OCI-LY7 (cell line): ENCODE measurements at regions not wholly inside any gene's neighbourhood (a gene's known extent, or its start where the extent isn't known, plus 50 kb on each side); places are given as distances from the start of the nearest gene placed in this dataset.

ENCODE experiments used
- EZH2phosphoT487 ChIP-seq: fragments of 200-600 bp; sonication (generic); IDR thresholded peaks from 2 replicates; pipeline ENCODE4 v1.6.1; 2018; ENCODE audit warnings: low read depth, borderline replicate concordance, mild to moderate bottlenecking, mixed run types, antibody characterized with exemption, low read length, moderate library complexity, mixed read lengths
- TF ChIP-seq, protein P1 (sequence below): fragments of 200-600 bp; sonication (generic); conservative IDR thresholded peaks from 2 replicates; pipeline ENCODE4 v1.5.1; 2014; ENCODE audit warnings: mild to moderate bottlenecking, antibody characterized with exemption, low read length, moderate library complexity, mixed read lengths

DNA sequence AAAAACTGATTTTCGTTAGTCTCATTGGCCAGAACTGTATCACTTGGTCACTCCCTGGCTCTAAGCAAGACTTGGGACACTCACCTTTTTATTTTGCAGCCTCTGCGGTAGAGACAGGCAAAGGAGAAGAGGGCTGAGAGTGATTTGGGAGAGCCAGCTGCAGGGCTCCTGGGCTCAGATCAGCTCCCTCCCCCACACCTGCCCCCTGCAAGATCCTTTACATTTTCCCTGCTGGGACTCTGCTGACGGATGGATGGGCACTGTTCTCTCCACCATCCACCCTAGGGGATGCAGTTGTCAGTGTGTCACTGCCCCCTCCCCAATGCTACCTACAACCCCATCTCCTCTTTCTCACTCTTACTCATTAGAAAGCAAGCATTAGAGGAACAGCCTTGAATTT is 301.1 kb upstream of the KAZN start:
- TF ChIP-seq, protein P1, sequence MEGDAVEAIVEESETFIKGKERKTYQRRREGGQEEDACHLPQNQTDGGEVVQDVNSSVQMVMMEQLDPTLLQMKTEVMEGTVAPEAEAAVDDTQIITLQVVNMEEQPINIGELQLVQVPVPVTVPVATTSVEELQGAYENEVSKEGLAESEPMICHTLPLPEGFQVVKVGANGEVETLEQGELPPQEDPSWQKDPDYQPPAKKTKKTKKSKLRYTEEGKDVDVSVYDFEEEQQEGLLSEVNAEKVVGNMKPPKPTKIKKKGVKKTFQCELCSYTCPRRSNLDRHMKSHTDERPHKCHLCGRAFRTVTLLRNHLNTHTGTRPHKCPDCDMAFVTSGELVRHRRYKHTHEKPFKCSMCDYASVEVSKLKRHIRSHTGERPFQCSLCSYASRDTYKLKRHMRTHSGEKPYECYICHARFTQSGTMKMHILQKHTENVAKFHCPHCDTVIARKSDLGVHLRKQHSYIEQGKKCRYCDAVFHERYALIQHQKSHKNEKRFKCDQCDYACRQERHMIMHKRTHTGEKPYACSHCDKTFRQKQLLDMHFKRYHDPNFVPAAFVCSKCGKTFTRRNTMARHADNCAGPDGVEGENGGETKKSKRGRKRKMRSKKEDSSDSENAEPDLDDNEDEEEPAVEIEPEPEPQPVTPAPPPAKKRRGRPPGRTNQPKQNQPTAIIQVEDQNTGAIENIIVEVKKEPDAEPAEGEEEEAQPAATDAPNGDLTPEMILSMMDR, result no peak
- TF ChIP-seq EZH2phosphoT487, result no peak
